ENCODE measurements at regions not wholly inside any gene's neighbourhood (a gene's known extent, or its start where the extent isn't known, plus 50 kb on each side); places are given as distances from the start of the nearest gene placed in this dataset.
A peak's percentile ranks its signal among the peaks of the same experiment; 100 is the strongest.

GRCh38 chr16:60810250-60810649 is 1226.0 kb downstream of the CDH8 start:
- Histone ChIP-seq H3K27me3 (ENCODE audit: control insufficient read depth, insufficient read depth, low read length) (no peaks in the 10 kb centered on the region), H3K27ac (ENCODE audit: low read depth in 2 of 2, low read length in 2 of 2) (no peak overlapping the region), H3K9ac (ENCODE audit: low read length in 3 of 3) (no peak overlapping the region), H3K9me3 (ENCODE audit: control insufficient read depth in 2 of 3, insufficient read depth in 1 of 3, low read length in 3 of 3) (no peaks in the 10 kb centered on the region), H3K4me3 (ENCODE audit: low read length in 3 of 3) (no peak overlapping the region), H3K36me3 (ENCODE audit: control insufficient read depth in 2 of 3, insufficient read depth in 3 of 3, low read length in 3 of 3) (no peaks in the 10 kb centered on the region), H3K4me1 (ENCODE audit: control insufficient read depth in 2 of 3, insufficient read depth in 2 of 3, low read depth in 1 of 3, low read length in 3 of 3) (no peaks in the 10 kb centered on the region)
- DNase-seq, result no peak
- TF ChIP-seq CTCF (IDR thresholded peaks at IDR 0.05; ENCODE audit: borderline replicate concordance, extremely low read depth, insufficient read depth), result no peak
- no peak for FAIRE-seq
- intact Hi-C loops (cut with DNase I), result no loop called here

GRCh38 chr16:60792437-60792836 is 1243.8 kb downstream of the CDH8 start:
- intact Hi-C loops (cut with DNase I), result no loop called here
- no peak for TF ChIP-seq CTCF (IDR thresholded peaks at IDR 0.05; ENCODE audit: borderline replicate concordance, extremely low read depth, insufficient read depth)
- FAIRE-seq (no peak), DNase-seq (no peak)
- H3K9ac ChIP-seq (ENCODE audit: low read length in 3 of 3), result no peak overlapping the region
- no peak overlapping the region for H3K27ac ChIP-seq (ENCODE audit: low read depth in 2 of 2, low read length in 2 of 2)
- no peak overlapping the region for H3K4me3 ChIP-seq (ENCODE audit: low read length in 3 of 3)
- H3K27me3 ChIP-seq (ENCODE audit: control insufficient read depth, insufficient read depth, low read length), result no peaks in the 10 kb centered on the region
- H3K36me3 ChIP-seq (ENCODE audit: control insufficient read depth in 2 of 3, insufficient read depth in 3 of 3, low read length in 3 of 3), result no peaks in the 10 kb centered on the region
- H3K4me1 ChIP-seq (ENCODE audit: control insufficient read depth in 2 of 3, insufficient read depth in 2 of 3, low read depth in 1 of 3, low read length in 3 of 3), result no peaks in the 10 kb centered on the region
- H3K9me3 ChIP-seq (ENCODE audit: control insufficient read depth in 2 of 3, insufficient read depth in 1 of 3, low read length in 3 of 3), result no peaks in the 10 kb centered on the region

- H3K9me3 ChIP-seq (ENCODE audit: control insufficient read depth in 2 of 3, insufficient read depth in 1 of 3, low read length in 3 of 3), result no peaks in the 10 kb centered on the region
- H3K9ac ChIP-seq (ENCODE audit: low read length in 3 of 3), result no peak overlapping the region
- intact Hi-C loops (cut with DNase I), result no loop called here
- no peak overlapping the region for H3K27ac ChIP-seq (ENCODE audit: low read depth in 2 of 2, low read length in 2 of 2)
- TF ChIP-seq CTCF (IDR thresholded peaks at IDR 0.05; ENCODE audit: borderline replicate concordance, extremely low read depth, insufficient read depth), result no peak
- no peaks in the 10 kb centered on the region for H3K27me3 ChIP-seq (ENCODE audit: control insufficient read depth, insufficient read depth, low read length)
- DNase-seq (peak in 1 of 5 donors; percentile 14), FAIRE-seq (no peak)
- no peaks in the 10 kb centered on the region for H3K4me1 ChIP-seq (ENCODE audit: control insufficient read depth in 2 of 3, insufficient read depth in 2 of 3, low read depth in 1 of 3, low read length in 3 of 3)
- H3K4me3 ChIP-seq (ENCODE audit: low read length in 3 of 3), result no peak overlapping the region
- no peaks in the 10 kb centered on the region for H3K36me3 ChIP-seq (ENCODE audit: control insufficient read depth in 2 of 3, insufficient read depth in 3 of 3, low read length in 3 of 3)
These were observed 1247.6 kb downstream of the CDH8 start for GRCh38 chr16:60788631-60789030.

- no peaks in the 10 kb centered on the region for H3K9me3 ChIP-seq (ENCODE audit: control insufficient read depth in 2 of 3, insufficient read depth in 1 of 3, low read length in 3 of 3)
- DNase-seq, result no peak
- no peak overlapping the region for H3K27ac ChIP-seq (ENCODE audit: low read depth in 2 of 2, low read length in 2 of 2)
- H3K4me1 ChIP-seq (ENCODE audit: control insufficient read depth in 2 of 3, insufficient read depth in 2 of 3, low read depth in 1 of 3, low read length in 3 of 3), result no peaks in the 10 kb centered on the region
- no peak overlapping the region for H3K9ac ChIP-seq (ENCODE audit: low read length in 3 of 3)
- H3K27me3 ChIP-seq (ENCODE audit: control insufficient read depth, insufficient read depth, low read length), result no peaks in the 10 kb centered on the region
- intact Hi-C loops (cut with DNase I), result no loop called here
- H3K4me3 ChIP-seq (ENCODE audit: low read length in 3 of 3), result no peak overlapping the region
- TF ChIP-seq CTCF (IDR thresholded peaks at IDR 0.05; ENCODE audit: borderline replicate concordance, extremely low read depth, insufficient read depth), result no peak
- H3K36me3 ChIP-seq (ENCODE audit: control insufficient read depth in 2 of 3, insufficient read depth in 3 of 3, low read length in 3 of 3), result no peaks in the 10 kb centered on the region
- FAIRE-seq, result no peak
These were observed 1260.0 kb downstream of the CDH8 start for GRCh38 chr16:60776281-60776680.

Measured in kidney (tissue), 13 donors.